ENCODE measurements at regions not wholly inside any gene's neighbourhood (a gene's known extent, or its start where the extent isn't known, plus 50 kb on each side); places are given as distances from the start of the nearest gene placed in this dataset.
"Not testable (repeated sequence)": the region's sequence is repeated elsewhere in the genome, so short reads cannot be mapped to it uniquely, and the experiment has no call there.

DNA sequence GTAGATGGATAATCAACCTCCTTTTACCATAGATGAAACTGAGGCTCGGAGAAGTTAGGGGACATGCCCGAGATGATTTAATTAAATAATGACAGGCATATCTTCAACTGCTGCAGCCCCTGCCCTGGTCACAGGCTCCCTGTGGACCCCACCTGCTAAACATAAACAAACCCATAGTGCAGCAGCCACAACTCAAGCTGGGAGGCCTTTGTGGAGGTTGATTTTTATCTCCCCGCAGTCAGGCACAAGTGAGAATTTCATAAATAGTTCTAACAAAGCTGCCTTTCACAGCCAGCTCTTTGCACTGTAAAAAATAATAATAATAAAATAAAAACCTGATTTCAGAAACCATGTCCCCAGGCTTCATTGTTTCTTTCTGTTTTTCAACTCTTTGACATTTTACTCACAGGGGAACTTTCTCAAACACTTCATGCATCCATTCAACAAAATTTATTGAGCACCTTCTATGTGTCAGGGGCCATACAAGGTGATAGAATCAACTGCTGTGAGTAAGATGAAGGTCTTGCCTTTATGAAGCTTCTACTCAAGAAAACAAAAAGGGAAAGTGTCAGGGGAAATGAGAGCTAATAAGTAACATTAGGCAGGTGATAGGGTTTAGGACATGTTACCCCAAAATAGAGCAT is 393.6 kb upstream of the PROK2 start:
- no peak for DNase-seq (ENCODE audit: low spot score)

DNA sequence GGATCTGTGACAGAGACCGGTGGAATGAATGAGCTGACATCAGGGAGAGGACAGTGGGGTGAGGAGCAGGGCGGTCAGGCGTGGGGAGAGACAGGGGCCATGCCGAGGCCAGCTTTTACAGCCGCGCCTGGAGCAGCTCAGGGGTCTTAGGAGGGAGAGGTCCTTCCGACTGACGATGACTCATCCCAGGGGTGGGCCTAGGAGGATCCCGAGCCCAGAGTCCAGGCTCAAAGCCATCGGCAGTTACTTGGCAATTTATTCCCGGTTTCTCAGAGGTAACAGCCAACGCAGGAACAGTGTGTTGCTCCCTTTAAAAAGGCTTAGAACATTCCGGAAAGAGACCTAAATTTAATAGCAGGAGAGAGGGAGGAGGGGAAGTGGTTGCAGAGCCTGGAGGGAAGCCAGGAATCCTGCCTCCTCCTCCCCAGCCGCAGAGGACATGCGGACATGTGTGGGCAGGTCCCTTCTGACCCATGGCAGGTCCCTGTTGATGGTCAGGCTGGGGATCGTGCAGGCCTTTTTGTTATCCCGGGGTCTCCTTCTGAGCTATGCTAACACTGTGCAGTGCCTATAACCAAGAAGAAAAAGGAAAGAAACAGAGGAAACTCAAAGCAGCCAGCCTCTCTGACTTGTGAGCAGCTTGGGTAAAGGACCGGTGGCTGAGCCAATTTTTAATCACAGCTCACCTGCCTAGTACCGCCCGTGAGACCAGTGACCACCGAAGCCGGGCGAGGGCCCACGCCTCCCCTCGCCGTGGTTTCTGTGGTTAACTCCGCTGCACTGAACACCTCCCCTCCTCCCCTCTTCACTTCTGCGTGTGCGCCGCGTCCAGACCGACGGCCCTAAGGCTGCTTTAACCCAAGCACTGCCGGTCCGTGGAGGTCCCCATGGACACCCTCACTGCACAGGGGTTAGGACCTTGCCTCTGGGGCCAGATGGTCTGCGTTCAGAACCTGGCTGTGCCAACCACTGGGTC is 392.4 kb upstream of the PROK2 start:
- DNase-seq (ENCODE audit: low spot score) = peak; percentile 4

DNA sequence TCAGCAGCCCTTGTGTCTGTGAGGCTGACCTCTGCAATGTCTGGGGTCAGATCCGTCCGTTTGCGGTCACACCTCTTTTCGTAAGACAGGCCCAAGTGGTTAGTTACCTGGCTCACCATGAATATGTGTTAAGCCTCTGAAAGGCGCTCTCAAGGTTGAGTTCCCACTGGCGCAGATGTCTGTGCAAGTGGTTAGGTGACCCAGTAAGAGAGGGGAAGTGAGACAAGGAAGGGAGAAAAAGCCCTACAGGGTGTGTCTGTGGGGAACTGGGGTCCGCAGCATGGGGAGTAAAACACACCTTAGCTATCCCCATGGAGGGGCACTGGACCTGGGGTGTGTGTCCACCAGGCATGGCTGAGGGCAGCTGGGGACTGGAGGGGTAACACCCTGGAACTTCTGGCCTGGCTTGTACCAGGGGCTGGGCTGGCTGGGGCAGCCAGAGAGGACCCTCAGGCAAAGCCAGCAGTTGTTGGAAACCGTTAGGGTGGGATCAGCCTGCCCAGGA is 391.6 kb upstream of the PROK2 start:
- DNase-seq (ENCODE audit: low spot score) = no peak

DNA sequence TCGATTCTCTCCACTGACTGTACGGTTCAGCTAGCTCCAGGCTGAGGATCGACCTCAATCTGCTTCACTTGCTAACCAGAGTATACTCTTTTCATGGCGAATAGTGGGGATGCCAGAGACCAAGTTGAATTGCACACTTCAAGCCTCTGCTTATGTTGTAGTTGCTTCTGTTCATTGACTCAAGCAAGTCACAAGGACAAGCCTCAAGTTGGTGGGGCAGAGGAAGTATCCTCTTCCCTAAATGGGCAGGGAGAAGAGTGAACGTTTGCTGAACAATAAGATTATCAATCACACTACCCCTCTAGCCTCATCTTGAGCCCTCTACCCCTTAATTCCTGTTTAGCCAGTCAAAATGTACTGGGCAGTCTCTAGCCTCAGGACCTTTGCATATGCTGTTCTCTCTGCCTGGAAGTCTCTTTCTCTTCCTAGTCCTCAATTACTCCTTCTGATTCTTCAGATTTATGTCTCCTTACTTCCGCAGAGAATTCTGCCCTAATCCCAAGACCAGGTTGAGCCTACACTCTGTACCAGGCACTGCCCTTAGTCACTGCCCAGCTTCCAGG is 390.4 kb upstream of the PROK2 start:
- DNase-seq (ENCODE audit: low spot score) = no peak

DNA sequence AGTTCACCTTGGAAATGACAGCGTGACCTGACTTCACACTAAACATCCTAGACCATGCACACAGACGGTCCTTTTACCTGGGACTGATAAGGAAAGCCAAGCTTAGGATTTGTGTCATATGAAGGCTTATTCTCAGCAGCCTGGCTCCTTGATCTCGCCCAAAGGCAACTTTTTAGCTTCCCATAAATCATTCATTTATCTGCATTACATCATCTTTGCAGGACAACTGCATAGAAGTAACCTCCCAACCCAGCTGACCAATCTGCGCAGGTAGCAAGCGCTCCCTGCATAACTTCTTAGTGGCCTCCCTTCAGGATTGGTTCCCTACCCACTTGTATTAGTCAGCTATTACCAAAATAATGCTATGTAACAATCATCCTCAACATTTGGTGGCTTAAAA is 389.9 kb upstream of the PROK2 start:
- no peak for DNase-seq (ENCODE audit: low spot score)

DNA sequence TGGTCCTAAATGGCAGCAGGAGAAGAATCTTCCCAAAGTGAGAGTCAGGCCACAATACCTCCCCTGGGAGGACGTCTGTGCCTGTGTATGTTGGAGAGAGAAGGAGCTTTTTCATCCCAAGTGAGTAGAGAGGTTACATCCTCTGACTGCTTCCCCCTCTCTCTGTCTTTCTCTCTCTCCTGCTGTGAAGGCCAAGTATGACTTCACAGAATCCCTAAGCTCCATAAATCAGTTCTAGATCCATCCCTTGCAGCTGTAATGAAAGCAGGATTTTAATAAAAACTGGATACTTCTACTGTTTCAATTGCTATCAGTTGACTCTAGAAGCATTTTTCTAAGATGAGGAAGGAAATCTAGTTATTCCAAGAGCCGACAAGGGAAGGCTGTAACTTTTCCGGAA is 389.1 kb upstream of the PROK2 start:
- no peak for DNase-seq (ENCODE audit: low spot score)

DNA sequence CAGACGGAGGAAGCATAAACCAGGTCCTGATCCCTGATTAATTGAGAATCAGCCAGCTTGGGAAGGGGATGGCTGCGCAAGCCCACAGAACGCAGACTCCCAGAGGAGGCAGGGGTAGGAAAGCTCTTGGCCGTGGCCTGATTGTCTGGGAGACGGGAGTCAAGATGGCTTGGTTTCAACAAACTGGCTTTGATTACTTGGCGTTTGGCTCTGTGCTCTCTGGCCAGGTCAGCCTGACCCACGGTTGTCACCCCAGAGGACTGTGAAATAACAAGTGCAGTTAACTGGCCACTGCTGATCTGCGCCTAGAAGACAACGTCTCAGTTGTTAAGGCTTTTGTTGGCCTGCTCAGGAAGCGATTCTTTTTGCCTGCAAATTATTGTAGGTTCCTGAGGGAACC is 387.0 kb upstream of the PROK2 start:
- no peak for DNase-seq (ENCODE audit: low spot score)

DNA sequence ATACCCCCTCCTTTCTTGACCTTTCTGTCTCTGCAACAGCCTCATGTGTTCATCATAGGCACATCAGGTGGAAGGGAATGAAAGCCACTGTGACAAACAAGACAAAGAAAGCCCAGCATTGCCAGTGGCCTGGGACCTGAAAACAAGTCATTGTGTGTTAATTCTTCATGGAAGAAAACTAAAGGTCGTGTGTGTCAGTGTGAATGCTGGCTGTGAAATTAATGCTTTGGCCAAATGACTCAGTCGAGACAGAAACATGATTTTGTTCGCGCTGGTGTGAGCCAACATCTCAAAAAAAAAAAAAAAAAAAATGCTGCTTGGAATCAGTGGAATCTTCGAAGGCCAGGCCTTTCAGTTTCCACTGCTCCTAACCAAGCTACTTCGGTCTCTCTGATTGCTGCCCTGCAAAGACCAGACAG is 386.5 kb upstream of the PROK2 start:
- DNase-seq (ENCODE audit: low spot score) = no peak

DNA sequence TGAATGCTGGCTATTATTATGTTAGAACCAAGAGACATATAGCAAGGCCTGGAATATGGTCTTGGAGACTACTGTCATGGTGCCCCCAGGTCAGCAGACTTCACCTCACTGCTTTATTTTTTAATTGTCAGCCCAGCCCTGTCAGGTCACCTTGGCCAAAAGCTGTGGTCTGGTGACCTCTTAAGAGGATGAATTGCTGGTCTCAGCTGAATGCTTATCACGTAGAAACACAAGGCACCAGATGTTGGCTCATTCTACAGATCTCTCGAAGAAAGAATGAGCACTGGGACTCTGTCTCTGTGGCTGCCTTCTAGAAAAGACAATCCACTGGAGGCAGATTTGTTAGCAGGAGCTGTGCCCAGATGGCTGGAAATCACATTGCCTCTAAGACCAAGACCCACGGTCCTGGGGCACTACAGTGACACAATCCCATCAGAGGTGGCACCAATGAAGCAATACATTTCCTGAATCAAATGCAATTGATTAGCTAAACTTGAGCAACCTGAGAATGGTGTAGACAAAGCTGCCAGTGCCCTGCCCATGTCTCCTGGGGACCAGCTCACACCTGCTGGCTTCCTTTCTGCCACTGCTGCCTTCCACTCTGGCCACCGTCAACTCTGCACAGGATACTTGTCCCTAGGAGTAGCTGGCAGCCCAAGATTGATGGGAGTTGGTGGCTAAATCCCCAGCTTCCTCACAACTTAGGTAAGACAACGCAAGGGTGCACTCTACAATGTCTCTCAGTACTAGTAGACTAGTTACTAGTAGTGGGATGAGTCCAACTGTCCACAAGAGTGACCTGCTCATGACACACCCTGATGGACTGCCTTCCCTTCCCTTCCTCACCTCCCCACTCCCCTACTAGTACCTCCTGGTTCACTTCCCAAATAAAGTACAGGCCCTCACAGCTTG is 384.9 kb upstream of the PROK2 start:
- no peak for DNase-seq (ENCODE audit: low spot score)

DNA sequence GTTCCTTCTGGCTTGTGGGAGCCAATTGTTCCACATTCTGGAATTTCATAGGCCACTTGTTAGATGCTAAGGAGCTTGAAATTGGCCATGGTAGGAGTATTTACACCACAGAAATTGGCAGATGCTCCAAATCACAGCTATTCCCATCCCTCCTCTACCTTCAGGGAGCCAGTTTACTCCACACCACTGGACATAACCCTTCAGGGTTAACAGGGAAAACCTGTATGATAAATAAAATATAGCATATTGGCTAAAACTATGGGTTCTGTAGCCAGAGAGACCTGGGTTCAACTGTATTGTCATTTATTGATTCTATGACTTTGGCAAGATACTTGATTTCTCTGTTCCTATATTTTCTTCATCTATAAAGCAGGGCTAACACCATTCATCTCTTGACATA is 384.2 kb upstream of the PROK2 start:
- no peak for DNase-seq (ENCODE audit: low spot score)

DNA sequence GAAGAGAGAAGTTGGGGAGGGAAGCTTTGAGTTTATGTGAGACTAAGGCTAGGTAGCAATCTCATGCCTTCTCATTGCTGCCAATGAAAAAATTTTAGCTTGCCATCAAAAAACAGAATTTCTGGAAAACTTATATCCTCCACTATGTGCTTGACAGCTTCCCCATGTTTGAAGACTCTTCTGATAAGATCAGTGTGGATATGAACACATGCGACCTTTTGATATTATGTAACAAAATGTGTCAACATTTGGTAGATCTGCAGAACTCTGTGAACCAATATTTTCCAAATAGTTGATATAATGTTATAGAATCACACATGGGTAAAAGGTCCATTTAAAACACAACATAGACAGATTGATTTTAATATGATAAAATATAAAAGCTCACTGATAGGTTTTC is 380.9 kb upstream of the PROK2 start:
- DNase-seq (ENCODE audit: low spot score) = no peak

DNA sequence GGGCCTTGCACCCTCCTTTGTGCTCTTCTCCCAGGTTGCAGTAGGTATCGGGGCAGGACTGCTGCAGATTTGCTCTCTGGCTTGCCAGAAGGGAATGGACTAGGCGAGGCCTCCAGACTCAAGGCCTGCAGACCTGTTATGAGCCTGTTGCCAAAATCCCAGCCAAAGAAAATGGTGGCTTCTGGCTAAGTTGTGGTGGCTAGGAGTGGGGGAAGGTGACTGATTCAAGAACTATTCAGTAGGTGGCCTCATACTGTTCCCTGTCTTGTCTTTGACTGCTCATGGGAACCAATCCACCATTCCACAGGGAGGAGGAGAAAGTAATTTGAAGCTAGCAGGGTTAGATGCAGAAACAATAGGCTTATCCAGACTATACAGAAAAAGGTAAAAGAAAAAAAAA is 380.4 kb upstream of the PROK2 start:
- DNase-seq (ENCODE audit: low spot score) = no peak

DNA sequence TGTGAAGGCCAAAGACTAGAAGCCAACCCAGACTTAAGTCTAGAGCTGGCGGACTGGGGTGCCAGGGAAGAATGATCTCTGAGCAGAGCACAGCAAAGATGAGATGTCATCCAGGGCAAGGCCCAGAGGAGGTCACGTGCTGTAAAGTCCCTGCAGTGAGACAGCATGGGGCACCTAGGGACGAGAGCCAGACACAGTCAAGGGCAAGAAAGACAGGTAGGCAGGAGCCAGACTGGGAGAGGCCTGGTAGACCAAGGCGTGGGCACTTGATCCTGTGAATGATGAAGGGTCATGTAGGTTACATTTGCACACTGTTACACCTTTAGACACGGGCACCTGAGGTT is 379.7 kb upstream of the PROK2 start:
- DNase-seq (ENCODE audit: low spot score) = no peak

DNA sequence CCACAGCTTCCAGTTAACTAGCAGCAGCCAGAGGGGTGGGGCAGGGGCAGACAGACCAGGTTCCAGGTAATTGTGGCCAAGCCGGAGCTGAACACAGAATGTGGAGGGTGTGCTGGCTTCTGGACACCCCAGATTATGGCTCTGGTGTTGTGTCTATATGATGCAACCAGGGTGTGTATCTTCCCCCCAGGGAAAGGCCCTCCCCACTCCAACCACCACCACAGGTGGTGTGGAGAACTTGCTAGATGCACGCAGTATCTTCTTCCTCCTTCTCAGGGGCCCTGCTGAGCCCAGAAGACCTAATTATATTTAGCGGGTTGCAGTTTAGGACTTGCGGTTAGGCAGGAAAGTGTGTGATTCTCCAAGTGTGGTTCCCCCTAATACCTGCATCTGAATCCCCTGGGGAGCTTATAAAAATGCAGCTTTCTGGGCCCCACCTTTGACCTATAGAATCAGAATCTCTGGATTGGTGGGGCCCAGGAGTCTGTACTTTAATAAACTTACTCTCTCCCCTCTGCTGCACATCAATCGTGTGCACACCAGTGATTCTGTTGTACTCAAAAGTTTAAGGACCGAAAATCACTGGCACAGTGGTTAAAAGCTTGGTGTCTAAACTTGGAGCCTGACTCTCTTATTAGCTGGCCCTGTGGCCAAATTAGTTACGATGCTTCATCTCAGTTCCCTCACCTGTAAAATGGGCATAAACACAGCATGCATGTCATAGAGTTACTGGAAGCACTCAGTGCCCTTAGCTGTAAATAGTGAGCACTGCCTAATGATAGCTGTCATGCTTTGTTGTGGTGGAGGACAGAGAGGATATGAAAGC is 379.1 kb upstream of the PROK2 start:
- no peak for DNase-seq (ENCODE audit: low spot score)

DNA sequence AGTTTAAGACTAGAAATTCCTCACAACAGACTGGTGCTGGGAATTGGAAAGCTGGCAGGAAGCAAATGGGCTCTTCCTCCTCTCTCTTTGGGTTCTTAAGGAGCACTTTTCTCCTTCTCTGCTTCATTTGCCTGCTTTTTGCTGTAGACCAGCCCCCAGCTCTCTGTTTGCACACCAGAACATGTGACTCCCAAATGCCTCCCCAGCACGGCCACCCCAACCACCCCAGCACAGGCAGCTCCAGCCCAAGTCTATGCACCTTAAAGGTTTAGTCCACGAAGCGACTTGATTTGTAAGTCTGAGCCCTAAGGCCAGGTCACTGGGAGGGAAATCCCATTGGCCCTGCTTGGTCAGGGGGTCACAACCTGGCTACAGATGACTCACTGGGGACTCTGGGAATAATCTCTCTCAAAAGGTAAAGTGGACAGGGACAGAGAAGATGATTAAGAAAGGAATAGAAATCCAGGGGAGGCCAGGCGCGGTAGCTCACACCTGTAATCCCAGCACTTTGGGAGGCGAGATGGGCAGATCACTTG is 377.8 kb upstream of the PROK2 start:
- no peak for DNase-seq (ENCODE audit: low spot score)

DNA sequence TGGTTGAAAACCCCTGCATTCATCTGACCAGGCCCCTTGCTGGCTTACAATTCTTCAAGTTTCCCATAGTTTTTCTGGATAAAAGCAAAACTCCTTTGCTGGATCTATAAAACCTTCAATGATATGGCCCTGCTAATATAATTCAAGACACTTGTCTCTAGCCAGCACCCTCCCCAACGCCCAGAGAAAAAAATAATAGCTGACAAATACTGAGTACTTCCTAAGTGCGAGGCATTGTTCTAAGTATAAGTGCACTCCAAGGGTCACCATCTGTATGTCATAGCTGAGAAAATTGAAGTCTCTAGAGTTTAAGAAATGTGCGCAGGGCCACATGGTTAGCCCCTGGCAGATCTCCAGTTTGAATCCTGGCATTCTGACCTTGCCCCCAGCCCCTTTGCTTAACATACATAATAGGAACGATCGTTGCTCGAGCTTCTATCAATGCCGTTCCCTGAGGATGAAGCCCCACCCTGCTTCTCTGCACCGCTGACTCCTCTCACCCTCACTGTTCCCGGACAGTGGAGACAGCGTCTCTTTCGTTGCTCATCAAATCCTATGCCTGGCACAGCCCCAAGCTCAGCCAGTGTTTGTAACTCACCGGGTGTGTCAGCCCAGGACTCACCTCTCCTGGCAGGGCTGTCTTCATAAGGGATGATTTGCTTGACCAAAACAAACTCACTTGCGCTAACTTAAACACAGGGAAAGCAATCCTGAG is 377.1 kb upstream of the PROK2 start:
- no peak for DNase-seq (ENCODE audit: low spot score)

DNA sequence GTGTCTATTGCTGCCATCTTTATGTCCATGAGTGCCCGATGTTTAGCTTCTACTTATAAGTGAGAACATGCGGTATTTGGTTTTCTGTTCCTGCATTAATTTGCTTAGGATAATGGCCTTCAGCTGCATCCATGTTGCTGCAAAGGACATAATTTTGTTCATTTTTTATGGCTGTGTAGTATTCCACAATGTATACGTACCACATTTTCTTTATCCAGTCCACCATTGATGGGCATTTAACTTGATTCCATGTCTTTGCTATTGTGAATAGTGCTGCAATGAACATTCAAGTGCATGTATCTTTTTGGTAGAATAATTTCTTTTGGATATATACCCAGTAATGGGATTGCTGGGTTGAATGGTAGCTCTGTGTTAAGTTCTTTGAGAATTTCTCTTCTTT is 376.3 kb upstream of the PROK2 start:
- DNase-seq (ENCODE audit: low spot score) = not testable (repeated sequence)

DNA sequence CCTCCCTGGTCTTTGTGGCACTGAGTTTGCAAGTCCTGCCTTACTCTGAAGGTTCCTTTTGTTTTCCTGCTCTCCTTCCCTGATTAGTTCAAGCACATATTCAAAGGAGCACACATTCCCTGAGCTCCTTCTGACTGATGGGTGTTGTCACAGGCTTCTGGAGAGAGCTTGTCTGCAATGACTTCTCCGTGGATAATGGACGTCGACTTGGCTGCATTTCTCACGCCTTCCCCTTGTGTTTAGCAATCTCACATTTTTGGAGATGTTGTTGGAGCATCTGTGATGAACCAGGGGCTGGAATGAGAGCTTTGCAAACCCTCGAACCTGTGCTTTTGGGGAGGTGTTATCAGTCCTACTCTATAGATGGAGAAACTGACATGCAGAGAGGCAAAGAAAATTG is 375.4 kb upstream of the PROK2 start:
- DNase-seq (ENCODE audit: low spot score) = no peak

DNA sequence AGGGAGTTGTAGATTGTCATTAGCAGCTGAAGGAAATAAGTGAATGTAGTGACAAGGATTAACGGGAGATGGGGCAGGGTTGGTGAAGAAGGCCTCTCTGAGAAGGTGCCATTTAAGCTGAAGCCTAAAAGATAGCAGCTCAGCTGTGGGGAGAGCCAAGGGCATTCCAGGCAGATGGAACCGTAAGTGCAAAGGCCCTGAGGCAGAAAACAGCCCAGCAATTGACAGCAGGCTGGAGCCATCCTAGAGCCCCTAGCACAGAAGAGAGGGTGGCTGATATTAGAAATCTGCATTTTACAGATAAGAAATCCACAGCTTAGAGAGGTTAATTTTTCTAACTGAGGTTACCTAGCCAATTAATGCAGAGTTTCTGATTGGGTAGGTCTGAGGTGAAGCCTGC is 374.5 kb upstream of the PROK2 start:
- no peak for DNase-seq (ENCODE audit: low spot score)

Measured in H4 (cell line).